GM12865 (cell line): ENCODE measurements at regions not wholly inside any gene's neighbourhood (a gene's known extent, or its start where the extent isn't known, plus 50 kb on each side); places are given as distances from the start of the nearest gene placed in this dataset.

Experiments used
- DNase-seq: peaks from one replicate; pipeline ENCODE4 v3.0.0; 2010; ENCODE audit warnings: low read depth
- H3K4me3 ChIP-seq: 2 replicates; pipeline ENCODE4 v1.5.1; 2011; ENCODE audit warnings: mild to moderate bottlenecking, low read depth, low read length, control low read depth
- TF ChIP-seq, protein P1 (sequence below): IDR thresholded peaks from 2 replicates; pipeline ENCODE4 v1.5.1; 2011; ENCODE audit warnings: low read length, control low read depth, low read depth, inconsistent platforms; ENCODE audit not compliant: insufficient read depth; ENCODE audit errors: missing control alignments

DNA sequence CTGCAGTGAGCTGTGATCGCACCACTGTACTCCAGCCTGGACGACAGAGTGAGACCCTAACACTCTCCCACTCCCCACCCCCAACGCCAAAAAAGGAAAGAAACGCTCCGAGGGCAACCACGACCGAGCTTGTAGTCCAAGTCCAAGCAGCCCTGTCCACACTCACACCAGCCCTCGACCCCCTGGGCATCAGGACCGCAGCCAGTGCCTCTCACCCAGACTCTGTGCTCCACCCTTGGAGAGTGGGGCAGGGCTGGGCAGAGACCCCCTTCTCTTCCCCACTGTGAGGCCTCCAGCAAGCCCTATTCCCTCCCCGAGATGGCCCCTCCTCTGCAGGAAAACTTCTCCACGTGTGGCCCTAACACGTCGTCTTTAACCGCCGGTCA is 82.6 kb downstream of the FOXL3 start:
- TF ChIP-seq, protein P1, sequence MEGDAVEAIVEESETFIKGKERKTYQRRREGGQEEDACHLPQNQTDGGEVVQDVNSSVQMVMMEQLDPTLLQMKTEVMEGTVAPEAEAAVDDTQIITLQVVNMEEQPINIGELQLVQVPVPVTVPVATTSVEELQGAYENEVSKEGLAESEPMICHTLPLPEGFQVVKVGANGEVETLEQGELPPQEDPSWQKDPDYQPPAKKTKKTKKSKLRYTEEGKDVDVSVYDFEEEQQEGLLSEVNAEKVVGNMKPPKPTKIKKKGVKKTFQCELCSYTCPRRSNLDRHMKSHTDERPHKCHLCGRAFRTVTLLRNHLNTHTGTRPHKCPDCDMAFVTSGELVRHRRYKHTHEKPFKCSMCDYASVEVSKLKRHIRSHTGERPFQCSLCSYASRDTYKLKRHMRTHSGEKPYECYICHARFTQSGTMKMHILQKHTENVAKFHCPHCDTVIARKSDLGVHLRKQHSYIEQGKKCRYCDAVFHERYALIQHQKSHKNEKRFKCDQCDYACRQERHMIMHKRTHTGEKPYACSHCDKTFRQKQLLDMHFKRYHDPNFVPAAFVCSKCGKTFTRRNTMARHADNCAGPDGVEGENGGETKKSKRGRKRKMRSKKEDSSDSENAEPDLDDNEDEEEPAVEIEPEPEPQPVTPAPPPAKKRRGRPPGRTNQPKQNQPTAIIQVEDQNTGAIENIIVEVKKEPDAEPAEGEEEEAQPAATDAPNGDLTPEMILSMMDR = no peak
- H3K4me3 ChIP-seq = no peak overlapping the region
- no peak for DNase-seq

GRCh38 chr7:372932-373791 is 83.2 kb downstream of the FOXL3 start:
- no peak for DNase-seq
- no peak overlapping the region for H3K4me3 ChIP-seq
- TF ChIP-seq, protein P1 = no peak

- TF ChIP-seq, protein P1 = no peak
- no peak for DNase-seq
- no peak overlapping the region for H3K4me3 ChIP-seq
Observed at GRCh38 chr7:373818-374705, 84.1 kb downstream of the FOXL3 start.

- DNase-seq = no peak
- TF ChIP-seq, protein P1 = no peak
Observed at GRCh38 chr7:374706-375311, 84.8 kb downstream of the FOXL3 start.

GRCh38 chr7:375321-375831 is 85.4 kb downstream of the FOXL3 start:
- DNase-seq = no peak
- TF ChIP-seq, protein P1 = no peak

More at GRCh38 chr7:374706-375311, 84.8 kb downstream of the FOXL3 start:
- H3K4me3 ChIP-seq = no peak overlapping the region

DNA sequence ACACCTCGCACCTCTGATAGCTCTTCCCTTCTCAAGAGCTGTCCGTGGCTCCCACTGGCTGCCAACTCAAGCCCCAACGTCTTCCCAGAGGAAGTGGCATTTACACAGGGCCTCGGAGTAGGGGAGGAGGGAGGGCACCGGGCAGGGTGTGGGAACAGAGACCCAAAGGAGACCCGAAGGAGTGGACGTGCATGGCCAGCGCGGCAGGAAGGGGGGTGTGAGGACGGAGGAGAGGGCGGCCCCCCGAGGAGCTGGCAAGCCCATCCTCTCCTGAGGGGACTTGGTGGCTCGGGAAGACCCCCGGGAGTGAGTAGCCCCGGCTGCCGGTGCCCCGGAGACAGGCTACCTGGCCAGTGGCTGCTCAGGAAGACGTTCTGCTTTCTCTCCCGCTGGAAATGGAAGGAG is 85.9 kb downstream of the FOXL3 start:
- H3K4me3 ChIP-seq = no peak overlapping the region
- no peak for DNase-seq
- TF ChIP-seq, protein P1 = no peak

More at GRCh38 chr7:375321-375831, 85.4 kb downstream of the FOXL3 start:
- H3K4me3 ChIP-seq = no peak overlapping the region
